PFSK-1 (cell line): ENCODE measurements at regions not wholly inside any gene's neighbourhood (a gene's known extent, or its start where the extent isn't known, plus 50 kb on each side); places are given as distances from the start of the nearest gene placed in this dataset.

Experiments
- TAF1 ChIP-seq: IDR thresholded peaks from 2 replicates; pipeline ENCODE4 v1.6.1; 2012; ENCODE audit warnings: low read length, control low read depth, borderline replicate concordance; ENCODE audit not compliant: insufficient read depth
- TF ChIP-seq, protein P1 (sequence below), 2 experiments: IDR thresholded peaks; 2 replicates each; pipeline versions ENCODE4 v1.6.1 to v1.8.0; 2011 to 2012; ENCODE audit warnings: low read depth in 2 of 2, low read length in 2 of 2, control low read depth in 1 of 2, inconsistent platforms in 1 of 2, mild to moderate bottlenecking in 1 of 2, moderate library complexity in 1 of 2; ENCODE audit not compliant: insufficient read depth in 1 of 2

DNA sequence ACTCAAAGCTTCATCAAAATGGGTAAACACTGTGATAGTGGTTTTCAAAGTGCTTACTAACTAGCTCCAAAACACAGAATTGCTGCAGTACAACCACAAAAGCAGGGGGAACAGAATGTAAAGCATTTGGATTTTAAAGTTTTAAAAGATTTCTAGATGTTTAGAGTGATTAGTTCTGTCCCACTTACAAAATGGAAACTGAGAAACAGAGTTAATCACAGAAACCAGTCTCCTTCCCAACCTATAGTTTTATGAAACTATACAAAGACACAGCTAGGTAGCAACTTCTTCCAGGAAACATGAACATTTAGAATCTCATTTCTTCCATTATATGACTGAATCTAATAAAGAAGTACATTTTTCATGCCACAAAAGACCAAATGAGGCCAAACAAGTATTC is 73.8 kb upstream of the HNRNPA3 start:
- TF ChIP-seq, protein P1, sequence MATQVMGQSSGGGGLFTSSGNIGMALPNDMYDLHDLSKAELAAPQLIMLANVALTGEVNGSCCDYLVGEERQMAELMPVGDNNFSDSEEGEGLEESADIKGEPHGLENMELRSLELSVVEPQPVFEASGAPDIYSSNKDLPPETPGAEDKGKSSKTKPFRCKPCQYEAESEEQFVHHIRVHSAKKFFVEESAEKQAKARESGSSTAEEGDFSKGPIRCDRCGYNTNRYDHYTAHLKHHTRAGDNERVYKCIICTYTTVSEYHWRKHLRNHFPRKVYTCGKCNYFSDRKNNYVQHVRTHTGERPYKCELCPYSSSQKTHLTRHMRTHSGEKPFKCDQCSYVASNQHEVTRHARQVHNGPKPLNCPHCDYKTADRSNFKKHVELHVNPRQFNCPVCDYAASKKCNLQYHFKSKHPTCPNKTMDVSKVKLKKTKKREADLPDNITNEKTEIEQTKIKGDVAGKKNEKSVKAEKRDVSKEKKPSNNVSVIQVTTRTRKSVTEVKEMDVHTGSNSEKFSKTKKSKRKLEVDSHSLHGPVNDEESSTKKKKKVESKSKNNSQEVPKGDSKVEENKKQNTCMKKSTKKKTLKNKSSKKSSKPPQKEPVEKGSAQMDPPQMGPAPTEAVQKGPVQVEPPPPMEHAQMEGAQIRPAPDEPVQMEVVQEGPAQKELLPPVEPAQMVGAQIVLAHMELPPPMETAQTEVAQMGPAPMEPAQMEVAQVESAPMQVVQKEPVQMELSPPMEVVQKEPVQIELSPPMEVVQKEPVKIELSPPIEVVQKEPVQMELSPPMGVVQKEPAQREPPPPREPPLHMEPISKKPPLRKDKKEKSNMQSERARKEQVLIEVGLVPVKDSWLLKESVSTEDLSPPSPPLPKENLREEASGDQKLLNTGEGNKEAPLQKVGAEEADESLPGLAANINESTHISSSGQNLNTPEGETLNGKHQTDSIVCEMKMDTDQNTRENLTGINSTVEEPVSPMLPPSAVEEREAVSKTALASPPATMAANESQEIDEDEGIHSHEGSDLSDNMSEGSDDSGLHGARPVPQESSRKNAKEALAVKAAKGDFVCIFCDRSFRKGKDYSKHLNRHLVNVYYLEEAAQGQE (IDR thresholded peaks at IDR 0.05; ENCODE audit: insufficient read depth in 1 of 2, low read depth in 2 of 2, low read length in 2 of 2), result no peak
- no peak for TF ChIP-seq TAF1
